Suprapubic skin (tissue), 4 donors: ENCODE measurements at regions not wholly inside any gene's neighbourhood (a gene's known extent, or its start where the extent isn't known, plus 50 kb on each side); places are given as distances from the start of the nearest gene placed in this dataset.

ENCODE experiments used
- DNase-seq, 2 donors: peaks; one replicate each; pipeline ENCODE4 v3.0.0-alpha.2; 2019; ENCODE audit warnings: low spot score in 2 of 2
- H3K27ac ChIP-seq: fragments of 200-600 bp; sonication (generic); one replicate; pipeline ENCODE4 v1.5.1; 2019
- H3K27me3 ChIP-seq: fragments of 200-600 bp; sonication (generic); one replicate; pipeline ENCODE4 v1.5.1; 2019
- H3K36me3 ChIP-seq: fragments of 200-600 bp; sonication (generic); one replicate; pipeline ENCODE4 v1.5.1; 2019
- H3K4me1 ChIP-seq: fragments of 200-600 bp; sonication (generic); one replicate; pipeline ENCODE4 v1.5.1; 2019
- H3K4me3 ChIP-seq: fragments of 200-600 bp; sonication (generic); one replicate; pipeline ENCODE4 v1.5.1; 2019; ENCODE audit warnings: mild to moderate bottlenecking
- H3K9me3 ChIP-seq: fragments of 200-600 bp; sonication (generic); one replicate; pipeline ENCODE4 v1.5.1; 2019
- EP300 ChIP-seq: sonication (generic); formaldehyde crosslinking; IDR thresholded peaks from one replicate; pipeline ENCODE4 v1.6.1; 2017; ENCODE audit warnings: antibody characterized with exemption
- POLR2A ChIP-seq, 2 donors: fragments of 450-650 bp; IDR thresholded peaks; one replicate each; pipeline ENCODE4 v1.6.1; 2017; ENCODE audit warnings: antibody characterized with exemption in 2 of 2, mild to moderate bottlenecking in 2 of 2, moderate library complexity in 2 of 2
- POLR2AphosphoS5 ChIP-seq, 3 donors: sonication (generic); formaldehyde crosslinking; IDR thresholded peaks; one replicate each; pipeline ENCODE4 v1.6.1; 2017; ENCODE audit warnings: antibody characterized with exemption in 3 of 3
- WGBS: methylation state at CpG from one replicate; pipeline ENCODE4 v1.1.5; 2018; 5-methylcytosine and 5-hydroxymethylcytosine counted together
- TF ChIP-seq, protein P1 (sequence below), 2 donors: fragments of 200-600 bp in 1 of 2; fragments of 450-650 bp in 1 of 2; sonication (generic) in 1 of 2; IDR thresholded peaks; one replicate each; pipeline ENCODE4 v1.5.1; 2016 to 2019; ENCODE audit warnings: antibody characterized with exemption in 2 of 2, mild to moderate bottlenecking in 1 of 2, moderate library complexity in 1 of 2

DNA sequence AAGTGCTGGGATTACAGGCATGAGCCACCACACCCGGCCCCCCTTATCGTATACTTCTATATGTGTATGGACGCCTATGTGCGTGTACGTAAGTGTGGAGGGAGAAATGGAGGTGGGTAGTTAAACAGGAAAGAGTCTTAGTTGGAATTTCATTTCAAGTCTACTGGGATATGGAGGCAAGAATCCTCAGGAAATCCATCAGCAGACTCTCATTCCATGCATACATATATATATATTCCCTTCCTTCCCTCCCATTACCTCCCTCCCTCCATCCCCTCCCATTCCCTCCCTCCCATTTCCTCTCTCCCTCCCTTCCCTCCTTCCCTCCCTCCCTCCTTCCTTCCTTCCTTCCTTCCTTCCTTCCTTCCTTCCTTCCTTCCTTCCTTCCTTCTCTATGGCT lies 391.7 kb upstream of the RBFOX1 start:
- Histone ChIP-seq H3K9me3 (no peaks in the 10 kb centered on the region), H3K4me3 (no peak overlapping the region), H3K27me3 (no peaks in the 10 kb centered on the region), H3K36me3 (no peaks in the 10 kb centered on the region), H3K4me1 (no peaks in the 10 kb centered on the region), H3K27ac (no peak overlapping the region)
- no peak for DNase-seq
- 83% methylated on average over 5 of the region's 5 CpGs for WGBS
- no peak for TF ChIP-seq POLR2AphosphoS5 (IDR thresholded peaks at IDR 0.05)
- TF ChIP-seq EP300: no peak
- TF ChIP-seq, protein P1, sequence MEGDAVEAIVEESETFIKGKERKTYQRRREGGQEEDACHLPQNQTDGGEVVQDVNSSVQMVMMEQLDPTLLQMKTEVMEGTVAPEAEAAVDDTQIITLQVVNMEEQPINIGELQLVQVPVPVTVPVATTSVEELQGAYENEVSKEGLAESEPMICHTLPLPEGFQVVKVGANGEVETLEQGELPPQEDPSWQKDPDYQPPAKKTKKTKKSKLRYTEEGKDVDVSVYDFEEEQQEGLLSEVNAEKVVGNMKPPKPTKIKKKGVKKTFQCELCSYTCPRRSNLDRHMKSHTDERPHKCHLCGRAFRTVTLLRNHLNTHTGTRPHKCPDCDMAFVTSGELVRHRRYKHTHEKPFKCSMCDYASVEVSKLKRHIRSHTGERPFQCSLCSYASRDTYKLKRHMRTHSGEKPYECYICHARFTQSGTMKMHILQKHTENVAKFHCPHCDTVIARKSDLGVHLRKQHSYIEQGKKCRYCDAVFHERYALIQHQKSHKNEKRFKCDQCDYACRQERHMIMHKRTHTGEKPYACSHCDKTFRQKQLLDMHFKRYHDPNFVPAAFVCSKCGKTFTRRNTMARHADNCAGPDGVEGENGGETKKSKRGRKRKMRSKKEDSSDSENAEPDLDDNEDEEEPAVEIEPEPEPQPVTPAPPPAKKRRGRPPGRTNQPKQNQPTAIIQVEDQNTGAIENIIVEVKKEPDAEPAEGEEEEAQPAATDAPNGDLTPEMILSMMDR (IDR thresholded peaks at IDR 0.05): no peak
- TF ChIP-seq POLR2A (IDR thresholded peaks at IDR 0.05): no peak

DNA sequence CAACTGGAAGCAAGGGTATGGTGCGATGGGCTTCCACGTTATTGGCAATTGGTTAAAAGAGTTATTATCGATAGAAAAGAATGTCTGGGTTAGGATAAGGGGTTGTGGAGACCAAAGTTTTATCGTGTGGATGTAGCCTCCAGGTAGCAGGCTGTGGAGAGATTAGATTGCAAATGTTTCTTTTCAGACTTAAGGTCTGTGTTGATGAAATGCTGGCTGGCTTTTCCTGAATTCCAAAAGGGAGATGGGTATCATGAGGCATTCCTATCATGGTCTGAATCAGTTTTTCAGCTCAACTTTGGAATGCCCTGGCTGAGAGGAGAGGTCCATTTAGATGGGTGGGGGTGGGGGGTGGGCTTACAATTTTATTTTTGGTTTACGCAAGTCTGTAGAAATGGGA lies 395.0 kb upstream of the RBFOX1 start:
- H3K27me3 ChIP-seq: no peaks in the 10 kb centered on the region
- H3K36me3 ChIP-seq: no peaks in the 10 kb centered on the region
- H3K4me3 ChIP-seq: no peak overlapping the region
- no peaks in the 10 kb centered on the region for H3K4me1 ChIP-seq
- no peak overlapping the region for H3K27ac ChIP-seq
- 76% methylated on average over 5 of the region's 5 CpGs for WGBS
- DNase-seq: no peak
- H3K9me3 ChIP-seq: no peaks in the 10 kb centered on the region
- TF ChIP-seq POLR2A (IDR thresholded peaks at IDR 0.05) (no peak), POLR2AphosphoS5 (IDR thresholded peaks at IDR 0.05) (no peak), EP300 (no peak)
- TF ChIP-seq, protein P1 (IDR thresholded peaks at IDR 0.05): no peak

DNA sequence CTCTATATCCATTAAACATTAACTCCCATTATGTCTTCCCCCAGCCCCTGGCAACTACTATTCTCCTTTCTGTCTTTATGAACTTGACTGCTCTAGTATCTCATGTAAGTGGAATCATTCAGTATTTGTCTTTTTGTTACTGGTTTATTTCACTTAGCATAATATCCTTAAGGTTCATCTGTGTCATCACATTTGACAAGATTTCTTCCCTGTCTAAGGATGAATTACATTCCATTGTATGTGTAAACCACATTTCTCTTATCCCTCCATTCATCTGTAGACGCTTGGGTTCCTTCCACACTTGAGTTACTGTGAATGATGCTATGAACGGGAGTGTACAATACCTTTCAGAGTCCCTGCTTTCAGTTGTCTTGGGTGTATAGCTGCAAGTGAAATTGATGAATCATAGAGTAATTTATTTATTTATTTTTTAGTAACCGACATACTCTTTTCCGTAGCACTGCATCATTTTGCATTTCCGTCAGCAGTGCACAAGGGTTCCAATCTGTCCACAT lies 399.7 kb upstream of the RBFOX1 start:
- WGBS: 91% methylated on average over 5 of the region's 5 CpGs

DNA sequence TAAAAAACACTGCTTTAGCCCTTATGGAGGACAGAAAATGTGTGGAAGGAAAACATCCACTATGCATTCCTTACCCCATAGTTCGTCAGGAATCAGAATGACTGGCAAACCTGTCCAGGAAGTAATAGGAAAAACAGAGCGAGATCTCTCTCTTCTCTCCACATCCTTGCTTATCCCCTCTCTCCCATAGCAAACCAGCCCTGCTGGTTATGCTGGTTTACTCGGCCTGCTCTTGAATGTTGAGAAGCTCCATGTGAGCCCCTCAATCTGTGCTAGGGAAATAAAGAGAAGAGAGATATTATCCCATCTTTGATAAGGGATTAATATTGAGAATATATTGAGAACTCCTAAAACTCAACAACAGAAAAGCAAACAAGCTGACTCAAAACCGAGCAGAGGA lies 402.8 kb upstream of the RBFOX1 start:
- WGBS: 52% methylated on average over 4 of the region's 4 CpGs
- Histone ChIP-seq H3K9me3 (no peaks in the 10 kb centered on the region), H3K4me1 (no peaks in the 10 kb centered on the region), H3K27me3 (no peaks in the 10 kb centered on the region), H3K36me3 (no peaks in the 10 kb centered on the region), H3K4me3 (no peak overlapping the region), H3K27ac (no peak overlapping the region)
- DNase-seq: no peak
- TF ChIP-seq, protein P1 (IDR thresholded peaks at IDR 0.05): no peak
- TF ChIP-seq POLR2A (IDR thresholded peaks at IDR 0.05) (no peak), POLR2AphosphoS5 (IDR thresholded peaks at IDR 0.05) (no peak), EP300 (no peak)

More for the DNA sequence above, 399.7 kb upstream of the RBFOX1 start:
- no peak for DNase-seq
- Histone ChIP-seq H3K27me3 (no peaks in the 10 kb centered on the region), H3K4me3 (no peak overlapping the region), H3K36me3 (no peaks in the 10 kb centered on the region), H3K27ac (no peak overlapping the region), H3K9me3 (no peaks in the 10 kb centered on the region), H3K4me1 (no peaks in the 10 kb centered on the region)
- TF ChIP-seq POLR2AphosphoS5 (IDR thresholded peaks at IDR 0.05) (no peak), EP300 (no peak), POLR2A (IDR thresholded peaks at IDR 0.05) (no peak)
- TF ChIP-seq, protein P1 (IDR thresholded peaks at IDR 0.05): no peak

DNA sequence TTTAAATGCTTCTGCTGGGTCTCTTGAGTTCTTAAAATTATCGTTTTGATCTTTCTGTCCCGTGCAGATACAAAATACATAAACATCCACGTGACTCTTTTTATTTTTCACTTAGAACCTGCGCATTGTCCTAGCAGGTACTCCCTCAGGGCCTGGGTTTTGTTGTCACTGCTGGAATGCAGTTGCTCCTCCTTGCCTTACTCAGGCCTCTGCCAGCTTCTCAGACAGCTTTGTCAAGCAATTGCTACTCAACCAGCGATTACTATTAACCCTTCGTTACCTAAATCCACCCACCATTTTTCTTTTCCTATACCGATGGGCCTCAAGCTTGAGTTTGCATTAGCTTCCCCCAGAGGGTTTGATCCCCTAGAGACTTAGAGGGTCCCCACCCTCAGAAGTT lies 405.9 kb upstream of the RBFOX1 start:
- H3K4me1 ChIP-seq: no peaks in the 10 kb centered on the region
- TF ChIP-seq EP300 (no peak), POLR2A (IDR thresholded peaks at IDR 0.05) (no peak), POLR2AphosphoS5 (IDR thresholded peaks at IDR 0.05) (no peak)
- TF ChIP-seq, protein P1 (IDR thresholded peaks at IDR 0.05): no peak
- WGBS: 17% methylated on average over 7 of the region's 7 CpGs
- no peaks in the 10 kb centered on the region for H3K36me3 ChIP-seq
- H3K9me3 ChIP-seq: peaks cover 4% of the 10 kb centered on the region
- H3K27ac ChIP-seq: peak overlapping the region; percentile 20
- H3K4me3 ChIP-seq: no peak overlapping the region
- no peaks in the 10 kb centered on the region for H3K27me3 ChIP-seq
- no peak for DNase-seq
